Natural killer cell (primary cell): ENCODE measurements at regions not wholly inside any gene's neighbourhood (a gene's known extent, or its start where the extent isn't known, plus 50 kb on each side); places are given as distances from the start of the nearest gene placed in this dataset.

ENCODE experiments used
- ATAC-seq, 3 donors: fragments of 150-1000 bp in 2 of 3; fragments of 200-7000 bp in 1 of 3; cut with Tn5 transposase; 1 replicate in 1 of 3; 2 replicates in 2 of 3; pipeline ENCODE4 v1.10.0; 2021; ENCODE audit warnings: mild to moderate bottlenecking in 2 of 3, moderate library complexity in 2 of 3
- DNase-seq, 2 donors: peaks; one replicate each; pipeline versions ENCODE4 v3.0.0 to v3.0.0-alpha.2; 2013 to 2021; ENCODE audit warnings: mixed read lengths in 1 of 2
- H3K27ac ChIP-seq: one replicate; pipeline ENCODE4 v1.5.1; 2013; ENCODE audit warnings: mild to moderate bottlenecking, low read length
- H3K27me3 ChIP-seq: one replicate; pipeline ENCODE4 v1.6.1; 2013; ENCODE audit warnings: low read length; ENCODE audit not compliant: control insufficient read depth, insufficient read depth
- H3K36me3 ChIP-seq: one replicate; pipeline ENCODE4 v1.6.1; 2013; ENCODE audit warnings: low read length; ENCODE audit not compliant: control insufficient read depth, insufficient read depth
- H3K4me1 ChIP-seq: one replicate; pipeline ENCODE4 v1.6.1; 2013; ENCODE audit warnings: low read length; ENCODE audit not compliant: control insufficient read depth, insufficient read depth
- H3K4me3 ChIP-seq: one replicate; pipeline ENCODE4 v1.5.1; 2013; ENCODE audit warnings: low read length
- H3K9me3 ChIP-seq: one replicate; pipeline ENCODE4 v1.6.1; 2013; ENCODE audit warnings: low read length; ENCODE audit not compliant: control insufficient read depth, insufficient read depth
- H3K27ac Mint-ChIP-seq, 2 donors: one replicate each; pipeline ENCODE4 v1.8.0; 2022; ENCODE audit warnings: mild to moderate bottlenecking in 2 of 2, mixed read lengths in 2 of 2, moderate library complexity in 1 of 2
- H3K27me3 Mint-ChIP-seq, 2 donors: one replicate each; pipeline ENCODE4 v1.8.0; 2022; ENCODE audit warnings: low read depth in 2 of 2, mixed read lengths in 2 of 2
- H3K36me3 Mint-ChIP-seq: one replicate; pipeline ENCODE4 v1.8.0; 2022; ENCODE audit warnings: mixed read lengths
- H3K4me1 Mint-ChIP-seq, 2 donors: one replicate each; pipeline ENCODE4 v1.8.0; 2022; ENCODE audit warnings: mixed read lengths in 2 of 2
- H3K4me3 Mint-ChIP-seq: one replicate; pipeline ENCODE4 v1.8.0; 2022; ENCODE audit warnings: mild to moderate bottlenecking, moderate library complexity, mixed read lengths
- H3K9me3 Mint-ChIP-seq, 2 donors: one replicate each; pipeline ENCODE4 v1.8.0; 2022; ENCODE audit warnings: mixed read lengths in 2 of 2
- CTCF ChIP-seq: fragments of 200-600 bp; IDR thresholded peaks from one replicate; pipeline ENCODE4 v1.8.0; 2022; ENCODE audit warnings: antibody characterized with exemption
- WGBS: methylation state at CpG from one replicate; pipeline ENCODE4 v1.1.7; 2013; ENCODE audit warnings: missing lambda C conversion rate; ENCODE audit not compliant: insufficient coverage; 5-methylcytosine and 5-hydroxymethylcytosine counted together
- intact Hi-C: fragments of 100-400 bp; cut with micrococcal nuclease; formaldehyde crosslinking; loops from one replicate; pipeline ENCODE4 v1.14.2; 2022

GRCh38 chr11:104259121-104259610, 95.2 kb upstream of the PDGFD start:
- intact Hi-C loops: no loop called here
- H3K36me3 ChIP-seq: no peaks in the 10 kb centered on the region
- Mint-ChIP-seq H3K36me3 (no peaks in the 10 kb centered on the region), H3K9me3 (no peaks in the 10 kb centered on the region), H3K4me1 (no peaks in the 10 kb centered on the region), H3K4me3 (no peak overlapping the region), H3K27ac (no peak overlapping the region), H3K27me3 (peaks cover 9 to 26% of the 10 kb centered on the region in 2 donors)
- no peak for DNase-seq
- H3K4me3 ChIP-seq: no peak overlapping the region
- H3K27ac ChIP-seq: no peak overlapping the region
- no peaks in the 10 kb centered on the region for H3K4me1 ChIP-seq
- TF ChIP-seq CTCF: no peak
- H3K9me3 ChIP-seq: no peaks in the 10 kb centered on the region
- 75% methylated on average over 4 of the region's 4 CpGs for WGBS
- no peaks in the 10 kb centered on the region for H3K27me3 ChIP-seq
- ATAC-seq: no peak

GRCh38 chr11:104256525-104256924, 92.6 kb upstream of the PDGFD start:
- ATAC-seq (no peak), DNase-seq (no peak)
- H3K27me3 Mint-ChIP-seq: peaks cover 9 to 19% of the 10 kb centered on the region in 2 donors
- Histone ChIP-seq H3K9me3 (no peaks in the 10 kb centered on the region), H3K27me3 (no peaks in the 10 kb centered on the region), H3K4me3 (no peak overlapping the region), H3K27ac (no peak overlapping the region), H3K4me1 (no peaks in the 10 kb centered on the region), H3K36me3 (no peaks in the 10 kb centered on the region)
- H3K9me3 Mint-ChIP-seq: no peaks in the 10 kb centered on the region
- intact Hi-C loops: no loop called here
- no peak for TF ChIP-seq CTCF
- no peak overlapping the region for H3K27ac Mint-ChIP-seq
- no peaks in the 10 kb centered on the region for H3K36me3 Mint-ChIP-seq
- no peaks in the 10 kb centered on the region for H3K4me1 Mint-ChIP-seq
- H3K4me3 Mint-ChIP-seq: no peak overlapping the region
- WGBS: 75% methylated on average over 1 of the region's 2 CpGs

- intact Hi-C loops: no loop called here
- Histone ChIP-seq H3K27ac (no peak overlapping the region), H3K27me3 (no peaks in the 10 kb centered on the region), H3K4me1 (no peaks in the 10 kb centered on the region), H3K36me3 (no peaks in the 10 kb centered on the region), H3K4me3 (no peak overlapping the region), H3K9me3 (no peaks in the 10 kb centered on the region)
- Mint-ChIP-seq H3K4me1 (no peaks in the 10 kb centered on the region), H3K27me3 (peaks cover 9 to 26% of the 10 kb centered on the region in 2 donors), H3K4me3 (no peak overlapping the region), H3K9me3 (no peaks in the 10 kb centered on the region), H3K27ac (no peak overlapping the region), H3K36me3 (no peaks in the 10 kb centered on the region)
- 60% methylated on average over 6 of the region's 8 CpGs for WGBS
- peak in 1 of 2 donors; percentile 11 for DNase-seq
- peak in 1 of 3 donors; percentile 44 for ATAC-seq
- no peak for TF ChIP-seq CTCF
Observed at GRCh38 chr11:104254347-104254746, 90.4 kb upstream of the PDGFD start.

GRCh38 chr11:104246590-104246989, 82.6 kb upstream of the PDGFD start:
- peaks cover 14 to 34% of the 10 kb centered on the region in 2 donors for H3K27me3 Mint-ChIP-seq
- WGBS: 66% methylated on average over 2 of the region's 3 CpGs

More at GRCh38 chr11:104246590-104246989, 82.6 kb upstream of the PDGFD start:
- ATAC-seq (no peak), DNase-seq (no peak)
- Mint-ChIP-seq H3K36me3 (no peaks in the 10 kb centered on the region), H3K27ac (no peak overlapping the region), H3K4me1 (no peaks in the 10 kb centered on the region), H3K9me3 (no peaks in the 10 kb centered on the region), H3K4me3 (no peak overlapping the region)
- no peaks in the 10 kb centered on the region for H3K27me3 ChIP-seq
- no peak overlapping the region for H3K4me3 ChIP-seq
- H3K4me1 ChIP-seq: no peaks in the 10 kb centered on the region
- intact Hi-C loops: no loop called here
- TF ChIP-seq CTCF: no peak
- H3K27ac ChIP-seq: no peak overlapping the region
- H3K36me3 ChIP-seq: no peaks in the 10 kb centered on the region
- no peaks in the 10 kb centered on the region for H3K9me3 ChIP-seq
